ENCODE measurements at regions not wholly inside any gene's neighbourhood (a gene's known extent, or its start where the extent isn't known, plus 50 kb on each side); places are given as distances from the start of the nearest gene placed in this dataset.

DNA sequence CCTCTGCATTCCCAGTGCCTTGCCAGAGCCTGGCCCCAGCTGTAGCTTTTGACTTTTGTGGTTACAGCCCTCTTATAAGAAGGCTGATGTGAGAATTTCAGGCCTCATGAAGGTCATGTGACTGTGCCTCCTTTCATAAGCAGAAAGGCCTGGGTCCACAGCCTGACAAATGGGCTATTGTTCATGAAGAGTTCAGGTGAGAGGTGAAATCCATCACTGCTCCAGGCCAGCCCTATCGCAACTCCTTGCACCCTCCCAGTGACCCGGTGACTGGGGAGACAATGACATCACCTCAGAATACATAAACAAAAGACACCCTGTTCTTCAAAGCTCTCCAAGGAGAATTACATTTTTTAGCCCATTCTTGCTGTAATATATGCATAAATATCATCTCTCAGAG, 321.5 kb downstream of the PCNX1 start:
- no peak for TF ChIP-seq CTCF (conservative IDR thresholded peaks at IDR 0.05; ENCODE audit: low read depth, low read length)
- peak; percentile 46 for DNase-seq (ENCODE audit: low read depth)
- no peak overlapping the region for H3K4me3 ChIP-seq (ENCODE audit: low read length)

DNA sequence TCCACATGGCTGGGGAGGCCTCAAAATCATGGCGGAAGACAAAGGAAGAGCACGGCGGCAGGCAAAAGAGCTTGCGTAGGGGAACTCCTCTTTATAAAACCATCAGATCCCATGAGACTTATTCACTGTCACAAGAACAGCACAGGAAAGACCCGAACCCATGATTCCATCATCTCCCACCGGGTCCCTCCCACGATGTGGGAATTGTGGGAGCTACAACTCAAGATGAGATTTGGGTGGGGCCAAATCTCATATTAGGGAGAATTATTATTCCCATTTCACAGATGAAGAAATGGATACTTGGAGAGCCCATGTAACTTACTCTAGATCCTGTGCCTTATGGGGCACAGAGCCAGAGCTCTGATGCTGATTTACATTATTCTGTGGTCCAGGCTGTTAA, 322.6 kb downstream of the PCNX1 start:
- TF ChIP-seq CTCF (conservative IDR thresholded peaks at IDR 0.05; ENCODE audit: low read depth, low read length) = no peak
- no peak for DNase-seq (ENCODE audit: low read depth)

GRCh38 chr14:71230897-71231296, 323.6 kb downstream of the PCNX1 start:
- H3K4me3 ChIP-seq (ENCODE audit: low read length) = no peak overlapping the region
- TF ChIP-seq CTCF (conservative IDR thresholded peaks at IDR 0.05; ENCODE audit: low read depth, low read length) = no peak
- DNase-seq (ENCODE audit: low read depth) = no peak

More for the DNA sequence above, 322.6 kb downstream of the PCNX1 start:
- no peak overlapping the region for H3K4me3 ChIP-seq (ENCODE audit: low read length)

- no peak for TF ChIP-seq CTCF (conservative IDR thresholded peaks at IDR 0.05; ENCODE audit: low read depth, low read length)
- DNase-seq (ENCODE audit: low read depth) = no peak
These were observed 324.5 kb downstream of the PCNX1 start for GRCh38 chr14:71231521-71232393.

GRCh38 chr14:71232506-71232905, 325.2 kb downstream of the PCNX1 start:
- no peak for DNase-seq (ENCODE audit: low read depth)
- no peak overlapping the region for H3K4me3 ChIP-seq (ENCODE audit: low read length)
- TF ChIP-seq CTCF (conservative IDR thresholded peaks at IDR 0.05; ENCODE audit: low read depth, low read length) = no peak

More at GRCh38 chr14:71231521-71232393, 324.5 kb downstream of the PCNX1 start:
- no peak overlapping the region for H3K4me3 ChIP-seq (ENCODE audit: low read length)

DNA sequence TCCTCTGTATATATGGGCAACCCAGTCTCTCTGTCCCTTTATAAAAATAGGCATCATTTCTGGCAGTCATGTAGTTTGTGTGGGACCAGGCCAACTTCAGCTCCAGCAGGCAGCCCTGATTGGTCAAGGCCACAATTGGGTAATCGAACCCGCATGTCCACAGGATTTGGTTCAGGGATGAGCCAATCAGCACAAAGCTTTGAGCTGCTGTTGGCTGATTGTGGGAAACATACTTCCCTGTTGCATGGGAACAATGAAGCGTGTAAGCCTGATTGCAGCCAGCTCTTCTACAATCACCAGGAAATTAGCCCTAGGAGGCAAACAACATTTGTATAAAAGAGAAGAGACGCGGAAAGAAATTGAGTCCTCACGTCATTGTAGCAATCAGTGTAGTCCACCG, 328.6 kb downstream of the PCNX1 start:
- no peak for DNase-seq (ENCODE audit: low read depth)
- no peak overlapping the region for H3K4me3 ChIP-seq (ENCODE audit: low read length)

More for the DNA sequence above, 328.6 kb downstream of the PCNX1 start:
- no peak for TF ChIP-seq CTCF (conservative IDR thresholded peaks at IDR 0.05; ENCODE audit: low read depth, low read length)
